ENCODE measurements at regions not wholly inside any gene's neighbourhood (a gene's known extent, or its start where the extent isn't known, plus 50 kb on each side); places are given as distances from the start of the nearest gene placed in this dataset.

- TF ChIP-seq ZNF174 (tag by site-specific recombination; IDR thresholded peaks at IDR 0.05) (no peak), ZNF426 (tag by site-specific recombination; IDR thresholded peaks at IDR 0.05) (no peak), ZBTB8A (tag by site-specific recombination; IDR thresholded peaks at IDR 0.05) (no peak), TCF7L2 (IDR thresholded peaks at IDR 0.05; ENCODE audit: borderline replicate concordance, low read depth, low read length) (no peak), GLI4 (tag by site-specific recombination; IDR thresholded peaks at IDR 0.05) (no peak), ZNF549 (tag by site-specific recombination; IDR thresholded peaks at IDR 0.05) (no peak), ZBTB17 (tag by site-specific recombination; IDR thresholded peaks at IDR 0.05) (no peak), YY1 (tag by site-specific recombination; IDR thresholded peaks at IDR 0.05) (no peak)
- TF ChIP-seq, protein P1, sequence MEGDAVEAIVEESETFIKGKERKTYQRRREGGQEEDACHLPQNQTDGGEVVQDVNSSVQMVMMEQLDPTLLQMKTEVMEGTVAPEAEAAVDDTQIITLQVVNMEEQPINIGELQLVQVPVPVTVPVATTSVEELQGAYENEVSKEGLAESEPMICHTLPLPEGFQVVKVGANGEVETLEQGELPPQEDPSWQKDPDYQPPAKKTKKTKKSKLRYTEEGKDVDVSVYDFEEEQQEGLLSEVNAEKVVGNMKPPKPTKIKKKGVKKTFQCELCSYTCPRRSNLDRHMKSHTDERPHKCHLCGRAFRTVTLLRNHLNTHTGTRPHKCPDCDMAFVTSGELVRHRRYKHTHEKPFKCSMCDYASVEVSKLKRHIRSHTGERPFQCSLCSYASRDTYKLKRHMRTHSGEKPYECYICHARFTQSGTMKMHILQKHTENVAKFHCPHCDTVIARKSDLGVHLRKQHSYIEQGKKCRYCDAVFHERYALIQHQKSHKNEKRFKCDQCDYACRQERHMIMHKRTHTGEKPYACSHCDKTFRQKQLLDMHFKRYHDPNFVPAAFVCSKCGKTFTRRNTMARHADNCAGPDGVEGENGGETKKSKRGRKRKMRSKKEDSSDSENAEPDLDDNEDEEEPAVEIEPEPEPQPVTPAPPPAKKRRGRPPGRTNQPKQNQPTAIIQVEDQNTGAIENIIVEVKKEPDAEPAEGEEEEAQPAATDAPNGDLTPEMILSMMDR (tag by site-specific recombination; IDR thresholded peaks at IDR 0.05): peak; percentile 56; the same call in 1 of the 2 replicates
These were observed 66.5 kb downstream of the GGTLC2 start for GRCh38 chr22:22710719-22711531.

All from HEK293 (cell line).